HG03354 (cell line): ENCODE measurements at regions not wholly inside any gene's neighbourhood (a gene's known extent, or its start where the extent isn't known, plus 50 kb on each side); places are given as distances from the start of the nearest gene placed in this dataset.

Source experiments
- ATAC-seq: cut with Tn5 transposase; IDR thresholded peaks from one replicate; pipeline ENCODE4 v1.9.1; 2021; ENCODE audit warnings: mild to moderate bottlenecking; ENCODE audit not compliant: unreplicated experiment, poor library complexity, severe bottlenecking

- ATAC-seq = no peak
These were observed 60.5 kb upstream of the CAV2 start for GRCh38 chr7:116439005-116439404.

DNA sequence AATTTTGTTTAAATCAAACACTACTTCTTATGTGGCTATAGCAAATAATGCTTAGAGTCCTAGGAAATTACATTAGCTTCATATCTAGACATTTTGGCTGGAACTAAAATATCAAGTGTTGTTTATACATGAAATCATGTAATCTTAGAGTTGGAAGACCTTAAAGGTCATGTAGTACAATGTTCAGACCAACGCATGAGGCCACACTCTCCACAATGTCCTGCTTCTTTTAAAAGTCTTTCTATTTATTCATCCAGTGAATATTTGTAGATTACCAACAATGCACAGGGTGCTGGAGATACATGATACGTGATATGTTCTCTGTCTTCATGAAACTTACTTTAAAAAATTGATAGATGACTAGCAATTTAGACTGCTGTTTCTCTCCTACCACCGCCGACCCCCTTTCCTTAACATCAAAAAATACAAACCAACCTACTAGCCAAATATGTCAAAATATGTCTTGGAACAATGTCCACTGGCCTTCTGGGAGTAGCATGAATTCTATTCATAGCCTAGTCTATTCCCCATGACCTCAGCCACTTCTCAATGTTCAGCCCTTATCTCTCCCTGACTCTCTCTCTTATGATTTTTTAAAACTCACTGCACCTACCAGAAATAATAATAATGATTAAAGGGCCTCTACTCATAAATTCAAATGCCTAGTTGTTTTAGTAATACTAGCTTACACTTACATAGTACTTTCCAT lies 59.5 kb upstream of the CAV2 start:
- no peak for ATAC-seq

GRCh38 chr7:116441534-116441933 lies 58.0 kb upstream of the CAV2 start:
- ATAC-seq = no peak

DNA sequence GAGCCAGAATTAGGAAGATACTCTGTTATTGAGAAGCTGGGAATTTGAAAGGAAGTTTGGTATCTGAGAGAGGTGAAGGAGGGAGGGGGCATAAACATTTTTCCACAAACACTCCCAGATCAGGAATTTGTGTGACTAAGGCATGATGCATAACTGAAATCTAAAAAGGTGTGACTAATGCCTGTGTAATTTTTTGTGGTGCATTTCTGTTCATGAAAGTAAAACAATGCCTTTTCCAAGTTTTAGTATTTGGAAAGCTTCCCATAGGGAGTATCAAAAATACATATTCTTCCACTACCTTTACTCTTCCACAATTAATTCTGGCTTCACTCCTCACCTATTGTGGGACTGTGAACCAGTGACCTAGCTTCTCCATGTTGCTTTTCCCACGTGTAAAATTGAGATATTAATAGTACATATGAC lies 56.4 kb upstream of the CAV2 start:
- ATAC-seq = no peak

DNA sequence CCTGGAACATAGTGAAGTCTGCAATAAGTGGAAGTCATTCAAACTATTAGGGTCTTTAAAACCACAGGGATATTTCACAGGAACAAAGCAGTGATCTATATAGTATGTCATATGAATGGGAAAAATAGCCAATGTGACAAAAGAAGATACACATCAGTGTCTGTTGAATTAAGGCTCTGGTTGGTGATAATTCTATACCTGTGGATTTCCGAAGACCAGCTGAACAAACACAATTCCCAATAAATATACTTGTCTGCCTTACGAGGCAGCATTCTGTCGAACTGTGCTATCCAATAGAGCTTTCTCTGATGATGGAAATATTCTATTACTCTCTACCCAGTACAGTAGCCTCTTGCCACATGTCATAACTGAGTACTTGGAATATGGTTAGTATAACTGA lies 55.9 kb upstream of the CAV2 start:
- no peak for ATAC-seq

GRCh38 chr7:116445447-116446211 lies 53.9 kb upstream of the CAV2 start:
- ATAC-seq = no peak

GRCh38 chr7:116446212-116446855 lies 53.2 kb upstream of the CAV2 start:
- ATAC-seq = no peak

- ATAC-seq = no peak
These were observed 52.1 kb upstream of the CAV2 start for GRCh38 chr7:116447436-116447835.

DNA sequence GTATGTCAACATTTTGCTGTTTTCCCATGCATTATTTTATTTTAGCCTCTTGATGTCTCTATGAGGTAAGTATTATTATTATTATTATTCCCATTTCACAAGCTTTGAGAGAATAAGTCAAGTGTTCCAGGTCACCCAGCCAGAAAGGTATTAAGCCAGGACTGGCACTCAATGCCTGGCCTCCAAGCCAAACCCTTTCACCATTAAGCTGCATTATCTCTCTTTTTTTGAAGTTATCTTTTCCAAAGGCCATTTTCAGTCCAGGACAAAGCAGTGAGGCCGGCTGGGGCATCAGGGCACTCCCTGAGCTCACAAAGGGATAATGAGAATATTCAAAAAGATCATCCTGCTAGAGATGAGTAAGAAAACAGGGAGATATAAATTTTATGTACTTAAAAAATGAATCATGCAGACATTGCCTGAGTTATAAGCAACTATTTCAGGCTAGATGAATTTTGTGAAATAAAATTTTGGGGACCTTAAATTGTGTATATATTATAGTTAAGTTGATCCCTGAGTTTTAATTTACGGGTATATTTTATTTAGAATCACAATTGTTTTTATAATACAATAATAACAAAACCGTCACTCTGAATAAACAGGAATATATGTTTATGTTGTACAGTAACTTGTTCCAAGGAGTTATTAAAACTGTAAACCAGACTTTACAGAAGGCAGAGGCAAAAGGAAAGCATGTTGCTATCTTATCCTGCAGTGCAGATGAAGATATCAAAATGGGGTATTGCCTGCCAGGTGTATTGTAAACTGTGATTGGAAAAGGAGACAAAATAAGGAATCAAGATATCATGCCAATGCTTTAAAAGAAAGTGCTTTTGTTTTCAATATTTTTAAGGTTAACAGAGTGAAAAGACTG lies 51.3 kb upstream of the CAV2 start:
- ATAC-seq = no peak

- no peak for ATAC-seq
These were observed 50.1 kb upstream of the CAV2 start for GRCh38 chr7:116449441-116449840.
